DND-41 (cell line): ENCODE measurements at regions not wholly inside any gene's neighbourhood (a gene's known extent, or its start where the extent isn't known, plus 50 kb on each side); places are given as distances from the start of the nearest gene placed in this dataset.

Experiments
- ATAC-seq: fragments of 200-7000 bp; cut with Tn5 transposase; 3 replicates; pipeline ENCODE4 v1.9.1; 2021; ENCODE audit warnings: low read depth; ENCODE audit not compliant: insufficient read depth
- DNase-seq: peaks from one replicate; pipeline ENCODE4 v3.0.0-alpha.2; 2020
- H2AFZ ChIP-seq: 2 replicates; pipeline ENCODE4 v1.6.0; 2012; ENCODE audit warnings: low read depth, low read length
- H3K27ac ChIP-seq: 2 replicates; pipeline ENCODE4 v1.5.1; 2012; ENCODE audit warnings: low read length, inconsistent platforms
- H3K27me3 ChIP-seq: fragments of 200-600 bp; sonication (generic); 2 replicates; pipeline ENCODE4 v1.6.0; 2012; ENCODE audit warnings: low read length, mild to moderate bottlenecking, inconsistent platforms; ENCODE audit not compliant: insufficient read depth, poor library complexity
- H3K36me3 ChIP-seq: 2 replicates; pipeline ENCODE4 v1.5.1; 2012; ENCODE audit warnings: low read length, inconsistent platforms; ENCODE audit not compliant: insufficient read depth
- H3K4me1 ChIP-seq: 2 replicates; pipeline ENCODE4 v1.5.1; 2012; ENCODE audit warnings: mild to moderate bottlenecking, low read length; ENCODE audit not compliant: insufficient read depth
- H3K4me2 ChIP-seq: 2 replicates; pipeline ENCODE4 v1.6.0; 2012; ENCODE audit warnings: mild to moderate bottlenecking, moderate library complexity, low read length, inconsistent platforms; ENCODE audit not compliant: insufficient read depth
- H3K4me3 ChIP-seq, 2 experiments: fragments of 200-600 bp in 1 of 2; shearing (Covaris generic) in 1 of 2; 2 replicates each; pipeline ENCODE4 v1.5.1; 2012 to 2016; ENCODE audit warnings: inconsistent platforms in 2 of 2, low read length in 2 of 2, mild to moderate bottlenecking in 2 of 2, low read depth in 1 of 2, moderate library complexity in 1 of 2
- H3K79me2 ChIP-seq: 2 replicates; pipeline ENCODE4 v1.6.0; 2012; ENCODE audit warnings: low read length, inconsistent platforms; ENCODE audit not compliant: insufficient read depth
- H3K9ac ChIP-seq: 2 replicates; pipeline ENCODE4 v1.6.0; 2012; ENCODE audit warnings: low read depth, mild to moderate bottlenecking, inconsistent platforms, low read length, moderate library complexity
- H3K9me3 ChIP-seq: 2 replicates; pipeline ENCODE4 v1.5.1; 2012; ENCODE audit warnings: low read length, moderate library complexity, mild to moderate bottlenecking, inconsistent platforms; ENCODE audit not compliant: insufficient read depth, severe bottlenecking
- H4K20me1 ChIP-seq: 2 replicates; pipeline ENCODE4 v1.6.0; 2012; ENCODE audit warnings: low read length; ENCODE audit not compliant: insufficient read depth
- CTCF ChIP-seq: IDR thresholded peaks from 2 replicates; pipeline ENCODE4 v1.5.1; 2012; ENCODE audit warnings: borderline replicate concordance, low read length, moderate library complexity, mild to moderate bottlenecking; ENCODE audit not compliant: poor library complexity, severe bottlenecking; ENCODE audit errors: extremely low read depth
- EZH2 ChIP-seq: IDR thresholded peaks from 3 replicates; pipeline ENCODE4 v1.6.1; 2012; ENCODE audit warnings: borderline replicate concordance, low read depth, mild to moderate bottlenecking, moderate library complexity, low read length, inconsistent platforms; ENCODE audit not compliant: severe bottlenecking

- Histone ChIP-seq H3K27me3 (peaks cover 4% of the 10 kb centered on the region), H3K4me2 (no peak overlapping the region), H3K27ac (no peak overlapping the region), H3K4me1 (no peaks in the 10 kb centered on the region), H2AFZ (no peak overlapping the region), H3K9me3 (no peaks in the 10 kb centered on the region), H3K79me2 (no peaks in the 10 kb centered on the region), H3K4me3 (no peak overlapping the region), H3K36me3 (no peaks in the 10 kb centered on the region), H4K20me1 (no peaks in the 10 kb centered on the region), H3K9ac (no peak overlapping the region)
- TF ChIP-seq EZH2 (no peak), CTCF (no peak)
- DNase-seq (no peak), ATAC-seq (no peak)
These were observed 189.4 kb upstream of the CHRNA7 start for GRCh38 chr15:31840849-31841476.

GRCh38 chr15:31842532-31843195, 187.7 kb upstream of the CHRNA7 start:
- ATAC-seq = no peak
- no peak overlapping the region for H3K4me2 ChIP-seq
- H3K4me3 ChIP-seq = no peak overlapping the region
- H3K27me3 ChIP-seq = peaks cover 4% of the 10 kb centered on the region
- no peaks in the 10 kb centered on the region for H4K20me1 ChIP-seq
- no peaks in the 10 kb centered on the region for H3K4me1 ChIP-seq
- no peaks in the 10 kb centered on the region for H3K9me3 ChIP-seq
- no peaks in the 10 kb centered on the region for H3K36me3 ChIP-seq
- no peak overlapping the region for H2AFZ ChIP-seq
- H3K79me2 ChIP-seq = no peaks in the 10 kb centered on the region
- no peak for DNase-seq
- H3K27ac ChIP-seq = no peak overlapping the region
- no peak for TF ChIP-seq EZH2
- TF ChIP-seq CTCF = no peak
- no peak overlapping the region for H3K9ac ChIP-seq

- H4K20me1 ChIP-seq = no peaks in the 10 kb centered on the region
- H3K9ac ChIP-seq = no peak overlapping the region
- no peaks in the 10 kb centered on the region for H3K9me3 ChIP-seq
- no peaks in the 10 kb centered on the region for H3K4me1 ChIP-seq
- H3K4me3 ChIP-seq = no peak overlapping the region
- H3K79me2 ChIP-seq = no peaks in the 10 kb centered on the region
- DNase-seq (no peak), ATAC-seq (no peak)
- TF ChIP-seq EZH2 = no peak
- TF ChIP-seq CTCF = no peak
- H3K27me3 ChIP-seq = peaks cover 4% of the 10 kb centered on the region
- no peak overlapping the region for H3K4me2 ChIP-seq
- H2AFZ ChIP-seq = no peak overlapping the region
- no peak overlapping the region for H3K27ac ChIP-seq
- H3K36me3 ChIP-seq = no peaks in the 10 kb centered on the region
These were observed 186.8 kb upstream of the CHRNA7 start for GRCh38 chr15:31843426-31844055.
